GM23338 (cell line): ENCODE measurements at regions not wholly inside any gene's neighbourhood (a gene's known extent, or its start where the extent isn't known, plus 50 kb on each side); places are given as distances from the start of the nearest gene placed in this dataset.

Experiments used
- ATAC-seq: fragments of 200-7000 bp; cut with Tn5 transposase; 3 replicates; pipeline ENCODE4 v1.9.1; 2020
- DNase-seq: peaks from one replicate; pipeline ENCODE4 v3.0.0-alpha.2; 2015; ENCODE audit warnings: low spot score
- H2AFZ ChIP-seq: fragments of 200-600 bp; sonication (generic); 2 replicates; pipeline ENCODE4 v1.8.0; 2016; ENCODE audit warnings: antibody characterized with exemption, mild to moderate bottlenecking, moderate library complexity
- H3F3A ChIP-seq: fragments of 200-600 bp; sonication (generic); replicated peaks from 2 replicates; pipeline ENCODE4 v1.8.0; 2017; ENCODE audit warnings: antibody characterized with exemption, mixed run types, low read depth
- H3K27ac ChIP-seq: fragments of 200-600 bp; sonication (generic); 2 replicates; pipeline ENCODE4 v1.6.1; 2016; ENCODE audit warnings: low read depth
- H3K27me3 ChIP-seq: fragments of 200-600 bp; sonication (generic); 2 replicates; pipeline ENCODE4 v1.8.0; 2016; ENCODE audit warnings: mild to moderate bottlenecking, mixed run types, moderate library complexity; ENCODE audit not compliant: insufficient read depth
- H3K36me3 ChIP-seq: fragments of 200-600 bp; sonication (generic); 2 replicates; pipeline ENCODE4 v1.8.0; 2016; ENCODE audit warnings: mild to moderate bottlenecking; ENCODE audit not compliant: insufficient read depth
- H3K4me1 ChIP-seq: fragments of 200-600 bp; sonication (generic); 2 replicates; pipeline ENCODE4 v1.8.0; 2016; ENCODE audit warnings: mild to moderate bottlenecking, moderate library complexity; ENCODE audit not compliant: insufficient read depth
- H3K4me2 ChIP-seq: fragments of 200-600 bp; sonication (generic); 2 replicates; pipeline ENCODE4 v1.7.1; 2017; ENCODE audit warnings: mixed run types
- H3K4me3 ChIP-seq: fragments of 200-600 bp; sonication (generic); 2 replicates; pipeline ENCODE4 v1.6.1; 2016; ENCODE audit warnings: mixed run types
- H3K79me2 ChIP-seq: fragments of 200-600 bp; sonication (generic); replicated peaks from 2 replicates; pipeline ENCODE4 v1.8.0; 2017; ENCODE audit warnings: mild to moderate bottlenecking; ENCODE audit not compliant: insufficient read depth
- H3K9me2 ChIP-seq: fragments of 200-600 bp; sonication (generic); 2 replicates; pipeline ENCODE4 v1.8.0; 2017; ENCODE audit not compliant: insufficient read depth
- H4K20me1 ChIP-seq: fragments of 200-600 bp; sonication (generic); replicated peaks from 2 replicates; pipeline ENCODE4 v1.8.0; 2017; ENCODE audit warnings: mild to moderate bottlenecking; ENCODE audit not compliant: insufficient read depth
- H3K27ac Mint-ChIP-seq: 2 replicates; pipeline ENCODE4 v1.8.0; 2020; ENCODE audit warnings: inconsistent platforms, mild to moderate bottlenecking, moderate library complexity, mixed read lengths
- H3K27me3 Mint-ChIP-seq: 3 replicates; pipeline ENCODE4 v1.8.0; 2022; ENCODE audit warnings: low read depth, mild to moderate bottlenecking, moderate library complexity, mixed read lengths, inconsistent platforms; ENCODE audit not compliant: insufficient read depth, poor library complexity
- H3K36me3 Mint-ChIP-seq: 3 replicates; pipeline ENCODE4 v1.8.0; 2021; ENCODE audit warnings: low read depth, mild to moderate bottlenecking, inconsistent platforms, moderate library complexity, mixed read lengths
- H3K4me1 Mint-ChIP-seq: 3 replicates; pipeline ENCODE4 v1.8.0; 2020; ENCODE audit warnings: mild to moderate bottlenecking, inconsistent platforms, mixed read lengths
- H3K4me3 Mint-ChIP-seq: 3 replicates; pipeline ENCODE4 v1.8.0; 2021; ENCODE audit warnings: moderate library complexity, mild to moderate bottlenecking, inconsistent platforms, mixed read lengths
- H3K9me3 Mint-ChIP-seq: 3 replicates; pipeline ENCODE4 v1.8.0; 2020; ENCODE audit warnings: moderate library complexity, mild to moderate bottlenecking, inconsistent platforms, mixed read lengths
- CTCF ChIP-seq, 2 experiments: fragments of 200-600 bp in 1 of 2; sonication (generic) in 1 of 2; conservative IDR thresholded peaks; 2 replicates each; pipeline versions ENCODE4 v1.5.1 to v1.6.1; 2016 to 2017; ENCODE audit warnings: antibody characterized with exemption in 2 of 2, low read depth in 2 of 2, mild to moderate bottlenecking in 2 of 2, moderate library complexity in 1 of 2
- ETS1 ChIP-seq: IDR thresholded peaks from 2 replicates; pipeline ENCODE4 v1.6.1; 2016; ENCODE audit warnings: antibody characterized with exemption
- EZH2 ChIP-seq: fragments of 200-600 bp; sonication (generic); IDR thresholded peaks from one replicate; pipeline ENCODE4 v1.8.0; 2017; ENCODE audit warnings: antibody characterized with exemption, mild to moderate bottlenecking, low read depth; ENCODE audit not compliant: unreplicated experiment
- JUNB ChIP-seq: IDR thresholded peaks from one replicate; pipeline ENCODE4 v1.6.1; 2016; ENCODE audit warnings: antibody characterized with exemption; ENCODE audit not compliant: unreplicated experiment
- POLR2AphosphoS5 ChIP-seq: IDR thresholded peaks from 2 replicates; pipeline ENCODE4 v1.6.1; 2016; ENCODE audit warnings: antibody characterized with exemption, low read depth
- REST ChIP-seq: IDR thresholded peaks from one replicate; pipeline ENCODE4 v1.6.1; 2018; ENCODE audit warnings: antibody characterized with exemption; ENCODE audit not compliant: unreplicated experiment
- STAT1 ChIP-seq: IDR thresholded peaks from one replicate; pipeline ENCODE4 v1.6.1; 2016; ENCODE audit warnings: antibody characterized with exemption; ENCODE audit not compliant: unreplicated experiment
- ZNF114 ChIP-seq: fragments of 250-450 bp; sonication (Bioruptor Pico); IDR thresholded peaks from 2 replicates; pipeline ENCODE4 v1.5.0; 2020; ENCODE audit warnings: mild to moderate bottlenecking, moderate library complexity
- ZNF331 ChIP-seq: fragments of 250-450 bp; sonication (Bioruptor Pico); IDR thresholded peaks from 2 replicates; pipeline ENCODE4 v1.5.0; 2020; ENCODE audit warnings: low read depth, mild to moderate bottlenecking, moderate library complexity
- ZNF462 ChIP-seq: fragments of 250-450 bp; sonication (Bioruptor Pico); IDR thresholded peaks from 2 replicates; pipeline ENCODE4 v1.5.0; 2020; ENCODE audit warnings: mild to moderate bottlenecking, moderate library complexity

GRCh38 chr7:152911226-152911560 is 151.6 kb downstream of the ACTR3B start:
- H3K79me2 ChIP-seq = no peaks in the 10 kb centered on the region
- TF ChIP-seq STAT1 = no peak
- no peak for TF ChIP-seq ETS1
- no peak overlapping the region for H3K27ac Mint-ChIP-seq
- no peaks in the 10 kb centered on the region; the same call in 1 of the 2 replicates for H3K36me3 ChIP-seq
- no peaks in the 10 kb centered on the region for H3K27me3 ChIP-seq
- H3K9me2 ChIP-seq = 0 out of 2 replicates have a peak, but pooled peaks cover 6% of the 10 kb centered on the region
- H3K4me2 ChIP-seq = no peak overlapping the region
- H3K4me3 ChIP-seq = no peak overlapping the region
- no peak overlapping the region for H2AFZ ChIP-seq
- no peaks in the 10 kb centered on the region for H4K20me1 ChIP-seq
- H3K9me3 Mint-ChIP-seq = no peaks in the 10 kb centered on the region
- no peak for ATAC-seq
- H3K36me3 Mint-ChIP-seq = no peaks in the 10 kb centered on the region
- DNase-seq = no peak
- H3F3A ChIP-seq = no peaks in the 10 kb centered on the region
- no peaks in the 10 kb centered on the region for H3K4me1 ChIP-seq
- peaks cover 2% of the 10 kb centered on the region for H3K27me3 Mint-ChIP-seq
- H3K4me3 Mint-ChIP-seq = no peak overlapping the region
- H3K4me1 Mint-ChIP-seq = peaks cover 7% of the 10 kb centered on the region; the same call in 2 of the 3 replicates
- H3K27ac ChIP-seq = no peak overlapping the region

GRCh38 chr7:152911922-152912321 is 152.4 kb downstream of the ACTR3B start:
- no peak overlapping the region for H3K27ac ChIP-seq
- no peaks in the 10 kb centered on the region for H3K79me2 ChIP-seq
- no peaks in the 10 kb centered on the region for H3K27me3 ChIP-seq
- H2AFZ ChIP-seq = no peak overlapping the region
- Mint-ChIP-seq H3K27me3 (peaks cover 2% of the 10 kb centered on the region), H3K4me1 (peaks cover 7% of the 10 kb centered on the region; the same call in 2 of the 3 replicates), H3K36me3 (no peaks in the 10 kb centered on the region), H3K4me3 (no peak overlapping the region), H3K9me3 (no peaks in the 10 kb centered on the region), H3K27ac (no peak overlapping the region)
- H3K36me3 ChIP-seq = no peaks in the 10 kb centered on the region; the same call in 1 of the 2 replicates
- no peak overlapping the region for H3K4me2 ChIP-seq
- H3K4me3 ChIP-seq = no peak overlapping the region
- ATAC-seq = peak; percentile 60
- 0 out of 2 replicates have a peak, but pooled peaks cover 6% of the 10 kb centered on the region for H3K9me2 ChIP-seq
- no peaks in the 10 kb centered on the region for H4K20me1 ChIP-seq
- no peaks in the 10 kb centered on the region for H3K4me1 ChIP-seq
- H3F3A ChIP-seq = no peaks in the 10 kb centered on the region
- no peak for DNase-seq
- TF ChIP-seq JUNB (no peak), POLR2AphosphoS5 (no peak), ZNF114 (no peak), EZH2 (no peak), CTCF (conservative IDR thresholded peaks at IDR 0.05; ENCODE audit: low read depth in 2 of 2) (no peak), ZNF331 (CRISPR knock-in tag) (no peak), ZNF462 (CRISPR knock-in tag) (no peak), STAT1 (no peak), REST (no peak)
